Stimulated activated CD8-positive, alpha-beta memory T cell treated with anti-CD3 and anti-CD28 coated beads, Interleukin-4, amount 100 ng/mL, for 48 hours (primary cell): ENCODE measurements at regions not wholly inside any gene's neighbourhood (a gene's known extent, or its start where the extent isn't known, plus 50 kb on each side); places are given as distances from the start of the nearest gene placed in this dataset.
"Not testable (repeated sequence)": the region's sequence is repeated elsewhere in the genome, so short reads cannot be mapped to it uniquely, and the experiment has no call there.

Experiments
- DNase-seq: peaks from one replicate; pipeline ENCODE4 v3.0.0-alpha.2; 2020

GRCh38 chr11:35046681-35047080 lies 92.3 kb upstream of the CD44 start:
- DNase-seq: no peak

GRCh38 chr11:35047179-35047578 lies 91.8 kb upstream of the CD44 start:
- no peak for DNase-seq

- no peak for DNase-seq
Measured at GRCh38 chr11:35047769-35048168, 91.2 kb upstream of the CD44 start.

- not testable (repeated sequence) for DNase-seq
Measured at GRCh38 chr11:35048346-35048745, 90.6 kb upstream of the CD44 start.

GRCh38 chr11:35049859-35050531 lies 89.0 kb upstream of the CD44 start:
- no peak for DNase-seq

- no peak for DNase-seq
Measured at GRCh38 chr11:35050541-35050995, 88.4 kb upstream of the CD44 start.

- no peak for DNase-seq
Measured at GRCh38 chr11:35056391-35057093, 82.4 kb upstream of the CD44 start.

- DNase-seq: no peak
Measured at GRCh38 chr11:35057926-35058668, 80.9 kb upstream of the CD44 start.

GRCh38 chr11:35058669-35059434 lies 80.1 kb upstream of the CD44 start:
- DNase-seq: no peak

- DNase-seq: no peak
Measured at GRCh38 chr11:35061516-35062440, 77.2 kb upstream of the CD44 start.

- no peak for DNase-seq
Measured at GRCh38 chr11:35063488-35063931, 75.5 kb upstream of the CD44 start.

GRCh38 chr11:35064114-35064800 lies 74.7 kb upstream of the CD44 start:
- DNase-seq: no peak

GRCh38 chr11:35065566-35065965 lies 73.4 kb upstream of the CD44 start:
- DNase-seq: no peak

- DNase-seq: no peak
Measured at GRCh38 chr11:35066030-35066429, 72.9 kb upstream of the CD44 start.

- DNase-seq: no peak
Measured at GRCh38 chr11:35066783-35067423, 72.1 kb upstream of the CD44 start.

GRCh38 chr11:35071722-35072121 lies 67.2 kb upstream of the CD44 start:
- no peak for DNase-seq

- no peak for DNase-seq
Measured at GRCh38 chr11:35073691-35074419, 65.1 kb upstream of the CD44 start.

- DNase-seq: no peak
Measured at GRCh38 chr11:35076201-35077100, 62.5 kb upstream of the CD44 start.
